ENCODE measurements at regions not wholly inside any gene's neighbourhood (a gene's known extent, or its start where the extent isn't known, plus 50 kb on each side); places are given as distances from the start of the nearest gene placed in this dataset.
"Not testable (repeated sequence)": the region's sequence is repeated elsewhere in the genome, so short reads cannot be mapped to it uniquely, and the experiment has no call there.

DNA sequence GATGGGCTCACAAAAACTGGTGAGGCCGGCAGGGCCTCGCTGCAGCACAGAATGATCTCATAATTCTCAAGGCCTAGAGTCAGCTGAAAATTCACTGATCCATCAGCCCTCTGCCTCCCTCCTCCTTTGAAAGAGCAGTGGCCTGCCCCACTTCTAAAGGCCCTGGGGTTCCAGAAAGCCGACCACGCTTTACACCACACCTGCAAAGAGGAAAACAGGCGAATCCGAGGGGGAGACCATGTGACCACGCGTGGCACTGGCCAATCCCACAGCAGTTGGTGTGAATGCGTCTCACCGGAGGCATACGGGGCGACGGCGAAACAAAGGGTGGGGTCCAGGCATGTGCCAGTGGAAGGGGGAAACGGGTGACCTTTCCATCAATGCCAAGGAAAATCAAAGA lies 135.5 kb upstream of the ANKRD20A1 start:
- H4K20me1 ChIP-seq (ENCODE audit: control insufficient read depth, extremely low read depth, insufficient read depth, low read length); H3K4me2 ChIP-seq (ENCODE audit: extremely low read depth, insufficient read depth, low read length); H3K9ac ChIP-seq (ENCODE audit: insufficient read depth, low read length); H3K79me2 ChIP-seq (ENCODE audit: control insufficient read depth, insufficient read depth, low read length); H3K27me3 ChIP-seq (ENCODE audit: control insufficient read depth, insufficient read depth, low read length); H3K4me1 ChIP-seq (ENCODE audit: control insufficient read depth, extremely low read depth, insufficient read depth, low read length); H3K9me3 ChIP-seq (ENCODE audit: control insufficient read depth, insufficient read depth, low read depth, low read length); DNase-seq (ENCODE audit: low read depth in 2 of 2); H2AFZ ChIP-seq (ENCODE audit: low read length); H3K27ac ChIP-seq (ENCODE audit: insufficient read depth, low read length); H3K36me3 ChIP-seq (ENCODE audit: control insufficient read depth, insufficient read depth, low read length): not testable (repeated sequence)
- H3K4me3 ChIP-seq (replicated peaks in 1 of 4; ENCODE audit: control extremely low read depth in 1 of 4, insufficient read depth in 1 of 4, low read depth in 3 of 4, low read length in 4 of 4): peak overlapping the region in 2 of 4 experiments; percentile 27 to 45

GRCh38 chr9:67724885-67725284 lies 133.8 kb upstream of the ANKRD20A1 start:
- not testable (repeated sequence) for H3K27ac ChIP-seq (ENCODE audit: insufficient read depth, low read length); H3K4me2 ChIP-seq (ENCODE audit: extremely low read depth, insufficient read depth, low read length); H3K9ac ChIP-seq (ENCODE audit: insufficient read depth, low read length); H3K79me2 ChIP-seq (ENCODE audit: control insufficient read depth, insufficient read depth, low read length); H3K36me3 ChIP-seq (ENCODE audit: control insufficient read depth, insufficient read depth, low read length); H4K20me1 ChIP-seq (ENCODE audit: control insufficient read depth, extremely low read depth, insufficient read depth, low read length); H3K27me3 ChIP-seq (ENCODE audit: control insufficient read depth, insufficient read depth, low read length); H3K4me1 ChIP-seq (ENCODE audit: control insufficient read depth, extremely low read depth, insufficient read depth, low read length); H2AFZ ChIP-seq (ENCODE audit: low read length); H3K4me3 ChIP-seq (replicated peaks in 1 of 4; ENCODE audit: control extremely low read depth in 1 of 4, insufficient read depth in 1 of 4, low read depth in 3 of 4, low read length in 4 of 4); DNase-seq (ENCODE audit: low read depth in 2 of 2); H3K9me3 ChIP-seq (ENCODE audit: control insufficient read depth, insufficient read depth, low read depth, low read length)

GRCh38 chr9:67726213-67726988 lies 132.3 kb upstream of the ANKRD20A1 start:
- not testable (repeated sequence) for H3K27ac ChIP-seq (ENCODE audit: insufficient read depth, low read length); H3K4me1 ChIP-seq (ENCODE audit: control insufficient read depth, extremely low read depth, insufficient read depth, low read length); H3K9ac ChIP-seq (ENCODE audit: insufficient read depth, low read length); H3K27me3 ChIP-seq (ENCODE audit: control insufficient read depth, insufficient read depth, low read length); H3K4me3 ChIP-seq (replicated peaks in 1 of 4; ENCODE audit: control extremely low read depth in 1 of 4, insufficient read depth in 1 of 4, low read depth in 3 of 4, low read length in 4 of 4); DNase-seq (ENCODE audit: low read depth in 2 of 2); H3K9me3 ChIP-seq (ENCODE audit: control insufficient read depth, insufficient read depth, low read depth, low read length); H2AFZ ChIP-seq (ENCODE audit: low read length); H3K36me3 ChIP-seq (ENCODE audit: control insufficient read depth, insufficient read depth, low read length); H4K20me1 ChIP-seq (ENCODE audit: control insufficient read depth, extremely low read depth, insufficient read depth, low read length); H3K79me2 ChIP-seq (ENCODE audit: control insufficient read depth, insufficient read depth, low read length); H3K4me2 ChIP-seq (ENCODE audit: extremely low read depth, insufficient read depth, low read length)

DNA sequence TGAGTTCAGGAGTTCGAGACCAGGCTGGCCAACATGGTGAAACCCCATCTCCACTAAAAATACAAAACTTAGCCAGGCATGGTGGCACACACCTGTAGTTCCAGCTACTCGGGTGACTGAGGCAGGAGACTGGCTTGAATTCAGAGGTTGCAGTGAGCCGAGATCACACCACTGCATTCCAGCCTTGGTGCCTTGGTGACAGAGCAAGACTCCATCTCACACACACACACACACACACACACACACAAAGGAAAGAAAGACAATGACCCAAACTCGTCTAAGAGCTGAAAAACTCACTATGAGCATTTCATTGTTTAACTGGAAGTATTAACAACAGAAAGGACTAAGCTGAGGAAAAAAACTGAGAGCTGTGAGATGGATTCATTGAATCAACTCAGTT lies 95.6 kb upstream of the ANKRD20A1 start:
- not testable (repeated sequence) for H4K20me1 ChIP-seq (ENCODE audit: control insufficient read depth, extremely low read depth, insufficient read depth, low read length); DNase-seq (ENCODE audit: low read depth in 2 of 2); H3K4me2 ChIP-seq (ENCODE audit: extremely low read depth, insufficient read depth, low read length); H2AFZ ChIP-seq (ENCODE audit: low read length); H3K27me3 ChIP-seq (ENCODE audit: control insufficient read depth, insufficient read depth, low read length); H3K27ac ChIP-seq (ENCODE audit: insufficient read depth, low read length); H3K36me3 ChIP-seq (ENCODE audit: control insufficient read depth, insufficient read depth, low read length); H3K4me3 ChIP-seq (replicated peaks in 1 of 4; ENCODE audit: control extremely low read depth in 1 of 4, insufficient read depth in 1 of 4, low read depth in 3 of 4, low read length in 4 of 4); H3K79me2 ChIP-seq (ENCODE audit: control insufficient read depth, insufficient read depth, low read length); H3K9ac ChIP-seq (ENCODE audit: insufficient read depth, low read length); H3K9me3 ChIP-seq (ENCODE audit: control insufficient read depth, insufficient read depth, low read depth, low read length); H3K4me1 ChIP-seq (ENCODE audit: control insufficient read depth, extremely low read depth, insufficient read depth, low read length)

DNA sequence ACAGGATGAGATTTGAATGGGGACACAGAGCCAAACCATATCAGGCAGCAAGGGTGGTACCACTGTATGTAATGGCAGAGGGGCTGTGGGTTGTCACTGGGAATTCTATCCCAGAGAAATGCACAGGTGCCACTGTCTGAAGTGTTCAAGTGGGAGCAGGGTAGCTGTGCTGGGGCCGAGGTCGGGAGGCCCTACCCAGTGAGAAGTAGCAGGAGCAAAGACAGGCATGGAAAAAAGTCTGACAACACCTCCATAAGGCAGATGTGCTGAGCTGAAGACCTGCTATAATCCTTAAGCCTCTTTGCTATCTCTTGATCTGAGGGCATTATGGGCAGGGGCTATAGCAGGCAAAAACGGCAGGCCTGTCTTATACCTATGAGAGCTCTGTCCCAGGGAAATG lies 86.9 kb upstream of the ANKRD20A1 start:
- not testable (repeated sequence) for DNase-seq (ENCODE audit: low read depth in 2 of 2); H3K9ac ChIP-seq (ENCODE audit: insufficient read depth, low read length); H2AFZ ChIP-seq (ENCODE audit: low read length); H3K79me2 ChIP-seq (ENCODE audit: control insufficient read depth, insufficient read depth, low read length); H4K20me1 ChIP-seq (ENCODE audit: control insufficient read depth, extremely low read depth, insufficient read depth, low read length); H3K27ac ChIP-seq (ENCODE audit: insufficient read depth, low read length); H3K4me2 ChIP-seq (ENCODE audit: extremely low read depth, insufficient read depth, low read length); H3K36me3 ChIP-seq (ENCODE audit: control insufficient read depth, insufficient read depth, low read length); H3K4me3 ChIP-seq (replicated peaks in 1 of 4; ENCODE audit: control extremely low read depth in 1 of 4, insufficient read depth in 1 of 4, low read depth in 3 of 4, low read length in 4 of 4); H3K9me3 ChIP-seq (ENCODE audit: control insufficient read depth, insufficient read depth, low read depth, low read length); H3K27me3 ChIP-seq (ENCODE audit: control insufficient read depth, insufficient read depth, low read length); H3K4me1 ChIP-seq (ENCODE audit: control insufficient read depth, extremely low read depth, insufficient read depth, low read length)

DNA sequence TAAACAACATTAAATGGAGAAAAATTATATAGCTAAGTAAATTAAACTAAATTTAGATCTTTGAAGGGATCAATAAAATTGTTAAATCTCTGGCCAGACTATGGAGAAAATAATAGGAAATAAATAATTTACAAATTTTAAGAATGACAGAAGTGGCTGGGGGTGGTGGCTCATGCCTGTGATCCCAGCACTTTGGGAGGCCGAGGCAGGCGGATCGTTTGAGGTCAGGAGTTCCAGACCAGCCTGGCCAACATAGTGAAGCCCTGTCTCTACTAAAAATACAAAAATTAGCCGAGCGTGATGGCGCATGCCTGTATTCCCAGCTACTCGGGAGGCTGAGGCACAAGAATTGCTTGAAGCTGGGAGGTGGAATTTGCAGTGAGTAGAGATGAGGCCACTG lies 58.6 kb upstream of the ANKRD20A1 start:
- not testable (repeated sequence) for H3K79me2 ChIP-seq (ENCODE audit: control insufficient read depth, insufficient read depth, low read length); H4K20me1 ChIP-seq (ENCODE audit: control insufficient read depth, extremely low read depth, insufficient read depth, low read length); H3K27me3 ChIP-seq (ENCODE audit: control insufficient read depth, insufficient read depth, low read length); H3K4me3 ChIP-seq (replicated peaks in 1 of 4; ENCODE audit: control extremely low read depth in 1 of 4, insufficient read depth in 1 of 4, low read depth in 3 of 4, low read length in 4 of 4); DNase-seq (ENCODE audit: low read depth in 2 of 2); H3K9ac ChIP-seq (ENCODE audit: insufficient read depth, low read length); H2AFZ ChIP-seq (ENCODE audit: low read length); H3K4me2 ChIP-seq (ENCODE audit: extremely low read depth, insufficient read depth, low read length); H3K36me3 ChIP-seq (ENCODE audit: control insufficient read depth, insufficient read depth, low read length); H3K9me3 ChIP-seq (ENCODE audit: control insufficient read depth, insufficient read depth, low read depth, low read length); H3K4me1 ChIP-seq (ENCODE audit: control insufficient read depth, extremely low read depth, insufficient read depth, low read length); H3K27ac ChIP-seq (ENCODE audit: insufficient read depth, low read length)
